ENCODE measurements at regions not wholly inside any gene's neighbourhood (a gene's known extent, or its start where the extent isn't known, plus 50 kb on each side); places are given as distances from the start of the nearest gene placed in this dataset.

GRCh38 chr5:5677738-5678137, 255.3 kb downstream of the ICE1 start:
- peaks cover 11% of the 10 kb centered on the region for H3K27me3 ChIP-seq (replicated peaks; ENCODE audit: insufficient read depth, low read depth, low read length, poor library complexity)
- no peaks in the 10 kb centered on the region for H3K9me3 ChIP-seq (ENCODE audit: low read depth, low read length, poor library complexity, severe bottlenecking)
- ChIA-PET POLR2A (ENCODE audit: low non-redundant PET) (no interaction called here), CTCF (no interaction called here)
- TF ChIP-seq CTCF (conservative IDR thresholded peaks at IDR 0.05; ENCODE audit: low read depth, low read length) = no peak
- H3K4me3 ChIP-seq (ENCODE audit: low read depth, low read length, poor library complexity, severe bottlenecking) = no peak overlapping the region
- no peaks in the 10 kb centered on the region for H3K36me3 ChIP-seq (ENCODE audit: insufficient read depth, low read length, poor library complexity, severe bottlenecking)
- DNase-seq (ENCODE audit: low spot score) = no peak
- BruUV-seq (replicated peaks) = no TSS peak
- no peak overlapping the region for H3K27ac ChIP-seq (ENCODE audit: low read depth, low read length, poor library complexity, severe bottlenecking)
- intact Hi-C loops (cut with micrococcal nuclease; ENCODE audit: unreplicated experiment) = no loop called here
- H3K4me1 ChIP-seq (ENCODE audit: insufficient read depth, low read length, poor library complexity, severe bottlenecking) = no peaks in the 10 kb centered on the region

GRCh38 chr5:5676218-5676617, 253.7 kb downstream of the ICE1 start:
- intact Hi-C loops (cut with micrococcal nuclease; ENCODE audit: unreplicated experiment) = no loop called here
- no peaks in the 10 kb centered on the region for H3K36me3 ChIP-seq (ENCODE audit: insufficient read depth, low read length, poor library complexity, severe bottlenecking)
- peaks cover 11% of the 10 kb centered on the region for H3K27me3 ChIP-seq (replicated peaks; ENCODE audit: insufficient read depth, low read depth, low read length, poor library complexity)
- BruUV-seq (replicated peaks) = no TSS peak
- no peak overlapping the region for H3K4me3 ChIP-seq (ENCODE audit: low read depth, low read length, poor library complexity, severe bottlenecking)
- no peak overlapping the region for H3K27ac ChIP-seq (ENCODE audit: low read depth, low read length, poor library complexity, severe bottlenecking)
- H3K9me3 ChIP-seq (ENCODE audit: low read depth, low read length, poor library complexity, severe bottlenecking) = no peaks in the 10 kb centered on the region
- DNase-seq (ENCODE audit: low spot score) = no peak
- TF ChIP-seq CTCF (conservative IDR thresholded peaks at IDR 0.05; ENCODE audit: low read depth, low read length) (no peak), EZH2 (IDR thresholded peaks at IDR 0.05; ENCODE audit: borderline replicate concordance, low read depth, low read length, poor library complexity, severe bottlenecking) (no peak)
- H3K4me1 ChIP-seq (ENCODE audit: insufficient read depth, low read length, poor library complexity, severe bottlenecking) = no peaks in the 10 kb centered on the region
- ChIA-PET POLR2A (ENCODE audit: low non-redundant PET) (no interaction called here), CTCF (no interaction called here)

GRCh38 chr5:5675511-5675910, 253.0 kb downstream of the ICE1 start:
- no TSS peak for BruUV-seq (replicated peaks)
- no peak for DNase-seq (ENCODE audit: low spot score)
- no peak overlapping the region for H3K27ac ChIP-seq (ENCODE audit: low read depth, low read length, poor library complexity, severe bottlenecking)
- H3K27me3 ChIP-seq (replicated peaks; ENCODE audit: insufficient read depth, low read depth, low read length, poor library complexity) = peaks cover 7% of the 10 kb centered on the region
- H3K9me3 ChIP-seq (ENCODE audit: low read depth, low read length, poor library complexity, severe bottlenecking) = no peaks in the 10 kb centered on the region
- H3K4me1 ChIP-seq (ENCODE audit: insufficient read depth, low read length, poor library complexity, severe bottlenecking) = no peaks in the 10 kb centered on the region
- CTCF ChIA-PET = no interaction called here
- H3K4me3 ChIP-seq (ENCODE audit: low read depth, low read length, poor library complexity, severe bottlenecking) = no peak overlapping the region
- intact Hi-C loops (cut with micrococcal nuclease; ENCODE audit: unreplicated experiment) = no loop called here
- no peaks in the 10 kb centered on the region for H3K36me3 ChIP-seq (ENCODE audit: insufficient read depth, low read length, poor library complexity, severe bottlenecking)
- POLR2A ChIA-PET (ENCODE audit: low non-redundant PET) = no interaction called here
- no peak for TF ChIP-seq EZH2 (IDR thresholded peaks at IDR 0.05; ENCODE audit: borderline replicate concordance, low read depth, low read length, poor library complexity, severe bottlenecking)
- TF ChIP-seq CTCF (conservative IDR thresholded peaks at IDR 0.05; ENCODE audit: low read depth, low read length) = no peak
